ENCODE measurements at regions not wholly inside any gene's neighbourhood (a gene's known extent, or its start where the extent isn't known, plus 50 kb on each side); places are given as distances from the start of the nearest gene placed in this dataset.

GRCh38 chr9:105062222-105062855, 134.4 kb upstream of the ABCA1 start:
- in situ Hi-C loops (cut with MboI; ENCODE audit: low sequenced_read_pairs): no loop called here

GRCh38 chr9:105064248-105065097, 136.5 kb upstream of the ABCA1 start:
- in situ Hi-C loops (cut with MboI; ENCODE audit: low sequenced_read_pairs): no loop called here

GRCh38 chr9:105065098-105066088, 137.4 kb upstream of the ABCA1 start:
- in situ Hi-C loops (cut with MboI; ENCODE audit: low sequenced_read_pairs): no loop called here

- in situ Hi-C loops (cut with MboI; ENCODE audit: low sequenced_read_pairs): no loop called here
Observed at GRCh38 chr9:105066275-105066865, 138.4 kb upstream of the ABCA1 start.

GRCh38 chr9:105067895-105068580, 140.1 kb upstream of the ABCA1 start:
- in situ Hi-C loops (cut with MboI; ENCODE audit: low sequenced_read_pairs): no loop called here

- in situ Hi-C loops (cut with MboI; ENCODE audit: low sequenced_read_pairs): no loop called here
Observed at GRCh38 chr9:105069285-105069684, 141.3 kb upstream of the ABCA1 start.

GRCh38 chr9:105069696-105070095, 141.7 kb upstream of the ABCA1 start:
- in situ Hi-C loops (cut with MboI; ENCODE audit: low sequenced_read_pairs): no loop called here

GRCh38 chr9:105070176-105070575, 142.2 kb upstream of the ABCA1 start:
- in situ Hi-C loops (cut with MboI; ENCODE audit: low sequenced_read_pairs): no loop called here

- in situ Hi-C loops (cut with MboI; ENCODE audit: low sequenced_read_pairs): no loop called here
Observed at GRCh38 chr9:105072476-105072875, 144.5 kb upstream of the ABCA1 start.

- in situ Hi-C loops (cut with MboI; ENCODE audit: low sequenced_read_pairs): no loop called here
Observed at GRCh38 chr9:105073147-105073546, 145.2 kb upstream of the ABCA1 start.

GRCh38 chr9:105074491-105074890, 146.5 kb upstream of the ABCA1 start:
- in situ Hi-C loops (cut with MboI; ENCODE audit: low sequenced_read_pairs): no loop called here

GRCh38 chr9:105076729-105077128, 148.8 kb upstream of the ABCA1 start:
- in situ Hi-C loops (cut with MboI; ENCODE audit: low sequenced_read_pairs): no loop called here

- in situ Hi-C loops (cut with MboI; ENCODE audit: low sequenced_read_pairs): no loop called here
Observed at GRCh38 chr9:105079457-105079856, 151.5 kb upstream of the ABCA1 start.

- in situ Hi-C loops (cut with MboI; ENCODE audit: low sequenced_read_pairs): no loop called here
Observed at GRCh38 chr9:105082843-105083242, 154.9 kb upstream of the ABCA1 start.

- in situ Hi-C loops (cut with MboI; ENCODE audit: low sequenced_read_pairs): no loop called here
Observed at GRCh38 chr9:105083256-105083655, 155.3 kb upstream of the ABCA1 start.

GRCh38 chr9:105087910-105088898, 156.2 kb upstream of the SLC44A1 start:
- in situ Hi-C loops (cut with MboI; ENCODE audit: low sequenced_read_pairs): no loop called here

- in situ Hi-C loops (cut with MboI; ENCODE audit: low sequenced_read_pairs): no loop called here
Observed at GRCh38 chr9:105089874-105090273, 154.6 kb upstream of the SLC44A1 start.

- in situ Hi-C loops (cut with MboI; ENCODE audit: low sequenced_read_pairs): no loop called here
Observed at GRCh38 chr9:105091004-105091640, 153.3 kb upstream of the SLC44A1 start.

- in situ Hi-C loops (cut with MboI; ENCODE audit: low sequenced_read_pairs): no loop called here
Observed at GRCh38 chr9:105093685-105094084, 150.8 kb upstream of the SLC44A1 start.

Measured in HL-60/S4 (cell line).